Sigmoid colon (tissue), 6 donors: ENCODE measurements at regions not wholly inside any gene's neighbourhood (a gene's known extent, or its start where the extent isn't known, plus 50 kb on each side); places are given as distances from the start of the nearest gene placed in this dataset.

Experiments
- DNase-seq: peaks from one replicate; pipeline ENCODE4 v3.0.0-alpha.2; 2019
- H3K27ac ChIP-seq, 4 donors: fragments of 200-600 bp; sonication (generic); one replicate each; pipeline ENCODE4 v1.5.1; 2016 to 2019; ENCODE audit warnings: mild to moderate bottlenecking in 1 of 4
- H3K27me3 ChIP-seq, 3 donors: fragments of 200-600 bp; sonication (generic); one replicate each; pipeline ENCODE4 v1.5.1; 2019; ENCODE audit warnings: mild to moderate bottlenecking in 1 of 3
- H3K36me3 ChIP-seq, 4 donors: fragments of 200-600 bp; sonication (generic); one replicate each; pipeline ENCODE4 v1.5.1; 2016 to 2019
- H3K4me1 ChIP-seq, 4 donors: fragments of 200-600 bp; sonication (generic); one replicate each; pipeline ENCODE4 v1.5.1; 2017 to 2019
- H3K4me3 ChIP-seq, 4 donors: fragments of 200-600 bp; sonication (generic); one replicate each; pipeline ENCODE4 v1.5.1; 2017 to 2019; ENCODE audit warnings: mild to moderate bottlenecking in 2 of 4, moderate library complexity in 1 of 4
- H3K9me3 ChIP-seq, 4 donors: fragments of 200-600 bp in 3 of 4; sonication (generic) in 3 of 4; one replicate each; pipeline versions ENCODE4 v1.5.1 to v1.6.1; 2013 to 2019
- EP300 ChIP-seq, 4 donors: sonication (generic); formaldehyde crosslinking; IDR thresholded peaks; one replicate each; pipeline ENCODE4 v1.6.1; 2017; ENCODE audit warnings: antibody characterized with exemption in 4 of 4
- POLR2A ChIP-seq, 2 donors: fragments of 450-650 bp; IDR thresholded peaks; one replicate each; pipeline ENCODE4 v1.6.1; 2016; ENCODE audit warnings: antibody characterized with exemption in 2 of 2, mild to moderate bottlenecking in 2 of 2, moderate library complexity in 2 of 2
- POLR2AphosphoS5 ChIP-seq, 4 donors: sonication (generic); formaldehyde crosslinking; IDR thresholded peaks; one replicate each; pipeline ENCODE4 v1.6.1; 2017; ENCODE audit warnings: antibody characterized with exemption in 4 of 4
- WGBS, 2 donors: extraction: QIAGEN DNeasy Blood & Tissue Kit; methylation state at CpG; one replicate each; pipeline ENCODE4 v1.1.7; 2013; 5-methylcytosine and 5-hydroxymethylcytosine counted together
- intact Hi-C: fragments of 100-400 bp; cut with DNase I; formaldehyde crosslinking; loops from one replicate; pipeline ENCODE4 v1.15.1; 2023
- TF ChIP-seq, protein P1 (sequence below), 4 experiments: fragments of 450-650 bp in 3 of 4; fragments of 200-600 bp in 1 of 4; IDR thresholded peaks; one replicate each; pipeline ENCODE4 v1.5.1; 2016 to 2019; ENCODE audit warnings: antibody characterized with exemption in 4 of 4, mild to moderate bottlenecking in 3 of 4, moderate library complexity in 2 of 4
- donor health status: healthy with polysubstance abuse.
- donor health status: healthy.

- no peak for DNase-seq
- Histone ChIP-seq H3K4me1 (no peaks in the 10 kb centered on the region), H3K4me3 (no peak overlapping the region), H3K27me3 (no peaks in the 10 kb centered on the region), H3K36me3 (no peaks in the 10 kb centered on the region), H3K27ac (no peak overlapping the region), H3K9me3 (no peaks in the 10 kb centered on the region)
- TF ChIP-seq POLR2AphosphoS5 (IDR thresholded peaks at IDR 0.05) (no peak), EP300 (IDR thresholded peaks at IDR 0.05) (no peak), POLR2A (IDR thresholded peaks at IDR 0.05) (no peak)
- TF ChIP-seq, protein P1, sequence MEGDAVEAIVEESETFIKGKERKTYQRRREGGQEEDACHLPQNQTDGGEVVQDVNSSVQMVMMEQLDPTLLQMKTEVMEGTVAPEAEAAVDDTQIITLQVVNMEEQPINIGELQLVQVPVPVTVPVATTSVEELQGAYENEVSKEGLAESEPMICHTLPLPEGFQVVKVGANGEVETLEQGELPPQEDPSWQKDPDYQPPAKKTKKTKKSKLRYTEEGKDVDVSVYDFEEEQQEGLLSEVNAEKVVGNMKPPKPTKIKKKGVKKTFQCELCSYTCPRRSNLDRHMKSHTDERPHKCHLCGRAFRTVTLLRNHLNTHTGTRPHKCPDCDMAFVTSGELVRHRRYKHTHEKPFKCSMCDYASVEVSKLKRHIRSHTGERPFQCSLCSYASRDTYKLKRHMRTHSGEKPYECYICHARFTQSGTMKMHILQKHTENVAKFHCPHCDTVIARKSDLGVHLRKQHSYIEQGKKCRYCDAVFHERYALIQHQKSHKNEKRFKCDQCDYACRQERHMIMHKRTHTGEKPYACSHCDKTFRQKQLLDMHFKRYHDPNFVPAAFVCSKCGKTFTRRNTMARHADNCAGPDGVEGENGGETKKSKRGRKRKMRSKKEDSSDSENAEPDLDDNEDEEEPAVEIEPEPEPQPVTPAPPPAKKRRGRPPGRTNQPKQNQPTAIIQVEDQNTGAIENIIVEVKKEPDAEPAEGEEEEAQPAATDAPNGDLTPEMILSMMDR (IDR thresholded peaks at IDR 0.05) = no peak
- intact Hi-C loops = no loop called here
- 81 to 91% methylated on average over 2 of the region's 2 CpGs for WGBS, 2 donors
These were observed 385.5 kb downstream of the RND3 start for GRCh38 chr2:150101947-150102346.

- H3K36me3 ChIP-seq = no peaks in the 10 kb centered on the region
These were observed 386.6 kb downstream of the RND3 start for GRCh38 chr2:150100834-150101233.

GRCh38 chr2:150100336-150100735, 387.1 kb downstream of the RND3 start:
- H3K36me3 ChIP-seq = no peaks in the 10 kb centered on the region
- no peaks in the 10 kb centered on the region for H3K9me3 ChIP-seq
- H3K4me1 ChIP-seq = no peaks in the 10 kb centered on the region
- DNase-seq = no peak
- H3K27me3 ChIP-seq = no peaks in the 10 kb centered on the region
- no peak overlapping the region for H3K27ac ChIP-seq
- TF ChIP-seq EP300 (IDR thresholded peaks at IDR 0.05) = no peak
- WGBS, 2 donors = 93 to 97% methylated on average over 3 of the region's 3 CpGs
- no peak overlapping the region for H3K4me3 ChIP-seq
- intact Hi-C loops = no loop called here

More at GRCh38 chr2:150100834-150101233, 386.6 kb downstream of the RND3 start:
- Histone ChIP-seq H3K27me3 (no peaks in the 10 kb centered on the region), H3K4me3 (no peak overlapping the region), H3K9me3 (no peaks in the 10 kb centered on the region), H3K27ac (no peak overlapping the region), H3K4me1 (no peaks in the 10 kb centered on the region)
- no peak for DNase-seq
- TF ChIP-seq, protein P1 (IDR thresholded peaks at IDR 0.05) = no peak
- no peak for TF ChIP-seq POLR2A (IDR thresholded peaks at IDR 0.05)
- TF ChIP-seq POLR2AphosphoS5 (IDR thresholded peaks at IDR 0.05) = no peak
- TF ChIP-seq EP300 (IDR thresholded peaks at IDR 0.05) = no peak
- intact Hi-C loops = no loop called here

GRCh38 chr2:150099805-150100204, 387.7 kb downstream of the RND3 start:
- Histone ChIP-seq H3K27ac (no peak overlapping the region), H3K27me3 (no peaks in the 10 kb centered on the region), H3K9me3 (no peaks in the 10 kb centered on the region), H3K36me3 (no peaks in the 10 kb centered on the region), H3K4me3 (no peak overlapping the region), H3K4me1 (no peaks in the 10 kb centered on the region)
- TF ChIP-seq POLR2AphosphoS5 (IDR thresholded peaks at IDR 0.05) = no peak
- TF ChIP-seq POLR2A (IDR thresholded peaks at IDR 0.05) = no peak
- TF ChIP-seq, protein P1 (IDR thresholded peaks at IDR 0.05) = no peak
- TF ChIP-seq EP300 (IDR thresholded peaks at IDR 0.05) = no peak
- intact Hi-C loops = no loop called here
- DNase-seq = no peak

DNA sequence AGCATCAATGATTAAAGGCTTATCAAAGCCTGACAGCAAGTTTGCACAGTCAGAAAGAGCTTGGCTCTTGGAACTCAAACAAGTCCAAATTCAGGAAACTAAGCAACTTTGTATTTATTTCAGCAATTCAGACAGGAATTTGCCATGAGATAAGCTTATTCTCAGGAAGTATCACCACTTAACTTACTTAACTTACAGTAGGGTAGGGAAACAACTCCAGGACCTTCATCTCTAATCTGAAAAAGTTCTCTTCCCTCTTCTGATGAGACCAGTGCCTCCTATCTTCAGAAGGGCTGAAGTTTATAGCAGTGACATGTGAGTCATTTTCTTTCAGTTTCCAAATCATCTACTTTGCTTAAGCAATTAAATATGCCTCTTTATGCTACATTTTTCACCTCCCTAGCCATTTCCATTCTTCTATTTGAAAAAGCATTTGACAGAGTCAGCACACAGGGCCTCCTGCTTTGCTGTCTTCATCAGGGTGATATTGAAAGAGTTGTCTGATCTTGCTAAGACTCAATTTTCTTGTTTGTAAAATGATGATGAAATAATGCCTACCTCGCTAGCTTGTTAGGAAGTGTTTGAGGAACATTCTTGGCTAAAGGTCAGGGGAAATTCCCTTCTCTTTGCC, 389.5 kb downstream of the RND3 start:
- no peak for DNase-seq
- intact Hi-C loops = no loop called here
- Histone ChIP-seq H3K4me3 (no peak overlapping the region), H3K4me1 (no peaks in the 10 kb centered on the region), H3K27ac (no peak overlapping the region), H3K36me3 (no peaks in the 10 kb centered on the region), H3K27me3 (no peaks in the 10 kb centered on the region), H3K9me3 (no peaks in the 10 kb centered on the region)
- no peak for TF ChIP-seq POLR2A (IDR thresholded peaks at IDR 0.05)
- no peak for TF ChIP-seq POLR2AphosphoS5 (IDR thresholded peaks at IDR 0.05)
- no peak for TF ChIP-seq EP300 (IDR thresholded peaks at IDR 0.05)
- TF ChIP-seq, protein P1 (IDR thresholded peaks at IDR 0.05) = no peak
- WGBS, 2 donors = 39 to 56% methylated on average over 1 of the region's 1 CpG
